Anterior cingulate cortex (tissue), 58 donors: ENCODE measurements at regions not wholly inside any gene's neighbourhood (a gene's known extent, or its start where the extent isn't known, plus 50 kb on each side); places are given as distances from the start of the nearest gene placed in this dataset.

Source experiments
- DNase-seq, 58 donors: peaks; one replicate each; lab custom pipeline; 2025; lab: John Stamatoyannopoulos, UW

DNA sequence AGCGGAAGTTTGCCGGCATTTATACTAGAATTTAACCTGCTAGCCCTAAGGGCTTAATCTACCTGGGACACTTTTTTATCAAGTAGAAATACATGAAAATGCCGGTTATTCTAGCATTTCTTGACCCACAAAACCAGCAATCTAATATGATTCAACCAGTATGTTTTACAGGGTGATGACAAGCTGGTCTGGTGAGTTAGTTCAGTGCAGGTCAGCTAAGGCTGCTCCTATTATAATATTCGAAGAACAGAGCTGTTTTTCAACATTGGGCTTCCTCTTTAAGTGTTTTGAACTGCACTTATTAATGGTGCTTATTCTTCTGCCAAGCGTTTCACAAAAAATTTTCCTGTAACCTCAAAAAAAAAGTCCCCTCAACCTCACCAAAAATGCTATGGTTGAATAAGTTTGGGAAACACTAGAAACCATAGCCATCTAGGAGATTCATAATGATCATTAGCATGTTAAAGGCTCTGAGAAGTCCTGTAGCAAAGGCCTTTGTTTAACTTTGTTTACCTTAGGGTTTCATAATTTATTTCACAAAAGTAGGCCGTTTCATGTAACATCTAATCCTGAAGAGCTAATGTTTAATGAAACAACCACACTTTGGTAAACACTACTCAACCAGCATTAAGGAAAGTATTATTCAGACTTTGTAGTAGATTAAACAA, 526.6 kb downstream of the KLF12 start:
- no peak for DNase-seq

DNA sequence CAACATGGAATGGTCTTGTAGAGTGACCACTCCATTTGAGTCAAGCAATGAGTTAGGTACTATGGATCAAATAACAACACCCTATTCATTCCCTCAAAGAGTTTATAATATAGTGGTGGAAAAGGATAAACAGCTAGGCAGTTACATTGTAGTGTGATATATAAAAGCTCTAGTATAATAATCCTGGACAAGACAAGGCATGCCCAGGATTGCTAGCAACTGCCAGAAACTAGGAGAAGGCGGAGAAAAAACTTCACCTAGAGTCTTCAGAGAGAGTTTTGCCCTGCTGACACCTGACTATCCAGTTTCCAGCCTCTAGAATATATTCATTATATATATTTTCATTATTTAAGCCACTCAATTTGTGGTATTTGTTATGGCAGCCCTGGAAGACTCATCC, 530.6 kb downstream of the KLF12 start:
- DNase-seq = no peak

DNA sequence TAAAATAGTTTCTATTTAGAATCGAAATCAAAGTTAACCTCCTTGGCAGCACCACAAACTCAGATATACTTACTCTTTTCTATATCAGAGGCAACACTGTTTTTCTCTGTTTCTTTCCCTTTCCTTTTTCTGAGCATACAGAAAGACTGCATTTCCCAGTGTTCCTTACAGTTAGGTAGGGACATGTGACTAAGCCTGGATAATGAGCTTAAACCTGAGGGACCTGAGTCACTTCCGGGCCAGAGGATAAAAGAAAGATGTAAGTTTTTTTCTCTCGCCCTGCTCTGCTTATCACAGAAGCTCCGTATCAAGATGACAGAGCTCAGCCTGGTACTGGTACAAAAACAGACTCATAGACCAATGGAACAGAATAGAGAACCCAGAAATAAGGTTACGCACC, 531.9 kb downstream of the KLF12 start:
- DNase-seq = no peak

- no peak for DNase-seq
Measured at GRCh38 chr13:73601708-73602107, 532.5 kb downstream of the KLF12 start.

DNA sequence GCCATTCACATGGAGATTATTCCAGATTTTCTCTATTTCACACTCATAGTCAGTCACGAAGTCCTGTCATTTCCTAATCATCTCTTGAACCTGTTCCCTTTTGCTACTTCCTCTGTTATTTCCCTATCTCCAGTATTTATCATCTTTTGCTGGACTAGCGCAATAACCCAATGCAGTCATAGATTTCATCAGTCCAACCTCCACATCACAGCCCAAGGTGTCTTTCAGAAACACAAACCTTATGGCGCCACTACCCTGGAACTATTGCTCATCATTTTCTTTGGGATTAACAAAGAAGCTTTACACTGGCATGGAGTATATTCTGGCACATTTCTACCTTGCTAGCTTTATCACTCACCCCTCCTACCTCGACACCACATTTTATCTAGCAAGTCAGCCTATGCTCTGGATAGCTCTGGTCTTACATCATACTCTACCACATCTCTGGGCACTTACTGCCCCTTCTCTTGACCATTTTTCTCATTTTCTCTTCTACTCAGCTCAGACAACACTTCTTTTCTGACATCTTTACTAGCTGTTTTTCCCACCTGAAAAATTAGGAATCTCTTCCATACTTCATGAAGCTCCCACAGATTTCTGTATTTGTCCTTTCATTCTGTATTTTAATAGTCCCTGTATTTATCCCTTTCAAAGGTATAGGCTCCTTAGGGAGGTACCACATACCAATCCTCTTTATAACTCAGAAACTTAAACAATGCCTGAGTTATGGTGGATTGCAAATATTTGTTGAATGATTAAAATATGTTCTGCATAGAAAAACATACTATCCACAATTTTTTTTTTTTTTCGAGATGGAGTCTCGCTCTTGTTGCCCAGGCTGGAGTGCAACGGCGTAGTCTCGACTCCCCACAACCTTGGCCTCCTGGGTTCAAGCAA, 534.7 kb downstream of the KLF12 start:
- no peak for DNase-seq

DNA sequence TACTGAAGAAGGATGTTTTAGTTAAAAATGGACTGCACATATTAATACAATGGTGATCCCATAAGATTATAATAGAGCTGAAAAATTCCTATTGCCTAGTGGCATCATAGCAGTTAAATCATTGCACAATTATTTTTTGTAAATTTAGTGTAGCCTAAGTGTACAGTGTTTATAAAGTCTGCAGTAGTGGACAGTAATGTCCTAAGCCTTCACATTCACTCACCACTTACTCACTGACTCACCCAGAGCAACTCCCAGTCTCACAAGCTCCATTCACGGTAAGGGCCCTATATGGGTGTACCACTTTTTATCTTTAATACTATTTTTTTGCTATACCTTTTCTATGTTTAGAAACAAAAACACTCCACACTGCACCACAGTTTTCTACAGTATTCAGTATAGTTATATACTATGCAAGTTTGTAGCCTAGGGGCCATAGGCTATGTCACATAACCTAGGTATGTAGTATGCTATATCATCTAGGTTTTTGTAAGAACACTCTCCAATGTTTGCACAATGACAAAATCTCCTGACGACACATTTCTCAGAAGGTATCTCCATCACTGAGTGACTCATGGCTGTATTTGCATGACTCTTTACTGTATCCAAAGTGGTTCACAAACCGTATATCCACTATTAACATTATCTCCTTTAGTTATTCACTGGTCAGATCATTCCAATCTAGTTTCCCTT, 536.0 kb downstream of the KLF12 start:
- DNase-seq = no peak

DNA sequence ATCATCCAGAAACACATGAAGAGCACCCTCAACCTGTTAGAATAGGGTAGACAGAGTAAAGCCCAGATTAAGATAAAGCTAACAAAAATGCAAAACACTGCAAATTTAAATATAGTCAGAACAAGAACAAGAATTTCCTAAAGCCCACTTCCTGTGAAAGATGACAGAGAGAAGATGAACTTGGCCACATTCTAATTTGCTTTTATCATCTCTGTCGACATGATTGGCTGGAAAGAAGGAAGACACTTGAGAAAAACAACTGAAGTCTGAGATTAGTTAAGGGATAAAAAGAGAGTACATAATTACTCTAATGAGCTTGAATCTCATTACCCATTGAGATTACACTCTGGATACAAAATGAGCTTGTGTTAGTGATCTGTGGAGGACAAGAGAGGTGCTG, 537.6 kb downstream of the KLF5 start:
- DNase-seq = no peak

DNA sequence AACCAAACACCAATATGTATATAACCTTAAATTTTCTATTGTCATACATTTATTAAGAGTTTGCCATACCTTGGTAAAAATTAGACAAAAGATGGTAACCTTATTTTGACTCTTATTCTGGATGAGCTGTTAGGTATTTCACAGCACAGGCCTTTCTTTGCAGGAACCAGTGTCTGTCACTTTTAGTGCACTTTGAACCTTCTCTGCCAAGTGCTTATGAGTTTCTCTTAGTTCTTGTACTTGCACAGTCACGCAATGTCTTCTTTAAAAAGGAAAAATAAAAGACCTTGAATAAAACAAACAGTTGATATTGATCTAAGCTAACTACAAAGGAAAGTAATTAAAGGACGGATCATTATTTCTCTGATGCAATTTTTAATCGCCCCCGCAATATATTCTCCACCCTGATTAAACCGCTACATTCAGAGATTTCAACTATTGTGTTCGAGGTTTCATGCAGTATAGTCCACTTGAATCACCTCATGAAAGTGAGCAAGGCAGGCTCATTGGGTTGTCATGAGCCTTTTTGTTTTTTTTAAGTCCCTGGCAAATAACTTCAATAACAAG, 534.5 kb downstream of the KLF5 start:
- DNase-seq = no peak

GRCh38 chr13:73591861-73592260, 533.1 kb downstream of the KLF5 start:
- no peak for DNase-seq

GRCh38 chr13:73590795-73591194, 532.0 kb downstream of the KLF5 start:
- no peak for DNase-seq

GRCh38 chr13:73585236-73585635, 526.4 kb downstream of the KLF5 start:
- no peak for DNase-seq

DNA sequence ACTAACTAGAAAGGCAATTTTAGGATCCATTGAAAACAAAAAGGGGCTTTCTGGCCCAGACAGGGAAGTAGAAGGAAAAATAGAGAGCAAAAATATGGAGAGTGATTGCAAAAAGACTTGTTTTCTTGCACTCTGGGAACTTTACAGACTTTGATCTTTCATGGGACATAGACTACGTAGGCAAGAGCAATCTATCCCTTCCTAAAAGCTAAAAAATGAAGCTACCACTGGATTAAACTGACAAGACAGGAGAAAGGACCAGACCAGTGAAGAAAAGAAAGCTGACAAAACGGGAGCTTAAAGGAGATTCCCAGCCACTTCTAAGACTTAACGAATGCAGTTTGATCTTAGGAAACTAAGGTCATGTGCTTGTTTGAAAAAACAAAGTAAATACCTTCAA, 524.5 kb downstream of the KLF5 start:
- no peak for DNase-seq

- DNase-seq = no peak
Measured at GRCh38 chr13:73580513-73581267, 521.9 kb downstream of the KLF5 start.

DNA sequence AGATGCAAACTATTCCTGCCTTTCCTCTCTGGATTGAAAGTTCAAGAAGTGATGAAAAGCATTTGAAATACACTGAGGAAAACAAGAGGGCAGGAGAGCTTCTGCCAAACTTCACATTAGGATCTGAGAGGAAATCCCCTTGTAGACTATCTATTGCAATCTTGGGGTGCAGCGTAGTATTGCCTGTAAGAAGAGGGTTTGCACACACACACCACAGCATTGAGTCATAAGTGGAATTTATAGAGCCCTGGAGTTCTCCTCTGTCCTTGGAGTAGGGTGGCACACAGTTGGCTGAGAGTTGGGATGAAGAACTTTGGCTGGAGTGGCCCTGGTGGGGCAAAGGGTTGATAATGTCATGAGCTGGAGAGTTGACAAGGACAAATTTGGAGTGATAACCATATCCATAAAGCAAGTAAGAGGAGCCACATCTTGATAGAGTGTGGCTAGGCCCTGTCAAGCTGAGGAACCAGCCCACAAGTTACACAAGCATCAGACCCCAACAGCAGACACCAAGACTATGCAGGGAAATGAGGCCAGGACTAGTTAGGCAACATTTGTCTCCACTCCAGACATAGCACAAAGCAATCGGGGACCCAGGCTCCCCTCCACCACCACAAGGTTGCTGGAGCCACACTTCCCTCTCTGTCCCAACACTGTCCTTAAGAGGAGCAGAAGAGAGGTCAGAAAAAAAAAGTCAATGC, 520.9 kb downstream of the KLF5 start:
- DNase-seq = no peak

GRCh38 chr13:73578251-73578875, 519.6 kb downstream of the KLF5 start:
- no peak for DNase-seq

GRCh38 chr13:73576291-73576690, 517.5 kb downstream of the KLF5 start:
- no peak for DNase-seq

- no peak for DNase-seq
Measured at GRCh38 chr13:73572824-73573223, 514.0 kb downstream of the KLF5 start.

GRCh38 chr13:73571376-73571775, 512.6 kb downstream of the KLF5 start:
- no peak for DNase-seq

DNA sequence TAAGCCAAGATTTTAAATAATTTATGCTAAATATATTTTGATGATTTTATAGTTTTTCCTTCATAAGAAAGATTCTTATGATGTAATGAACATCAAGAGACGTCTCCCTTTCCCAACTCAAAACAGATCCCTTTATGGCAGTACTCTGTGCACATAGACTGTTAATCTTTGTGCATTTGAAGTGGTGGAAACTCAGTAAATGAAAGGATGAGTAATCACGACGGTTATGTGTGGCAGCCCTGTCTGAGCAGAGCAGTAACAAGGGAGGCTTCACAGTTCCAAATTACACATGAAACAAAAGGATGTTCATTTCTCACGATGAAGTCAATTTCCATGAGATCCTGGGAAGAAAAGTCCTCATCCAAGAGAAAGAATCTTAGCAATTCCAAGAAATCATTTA, 498.1 kb downstream of the KLF5 start:
- no peak for DNase-seq
